DND-41 (cell line): ENCODE measurements at regions not wholly inside any gene's neighbourhood (a gene's known extent, or its start where the extent isn't known, plus 50 kb on each side); places are given as distances from the start of the nearest gene placed in this dataset.

Experiments
- EZH2 ChIP-seq: IDR thresholded peaks from 3 replicates; pipeline ENCODE4 v1.6.1; 2012; ENCODE audit warnings: borderline replicate concordance, low read depth, mild to moderate bottlenecking, moderate library complexity, low read length, inconsistent platforms; ENCODE audit not compliant: severe bottlenecking
- TF ChIP-seq, protein P1 (sequence below): IDR thresholded peaks from 2 replicates; pipeline ENCODE4 v1.5.1; 2012; ENCODE audit warnings: borderline replicate concordance, low read length, moderate library complexity, mild to moderate bottlenecking; ENCODE audit not compliant: poor library complexity, severe bottlenecking; ENCODE audit errors: extremely low read depth

DNA sequence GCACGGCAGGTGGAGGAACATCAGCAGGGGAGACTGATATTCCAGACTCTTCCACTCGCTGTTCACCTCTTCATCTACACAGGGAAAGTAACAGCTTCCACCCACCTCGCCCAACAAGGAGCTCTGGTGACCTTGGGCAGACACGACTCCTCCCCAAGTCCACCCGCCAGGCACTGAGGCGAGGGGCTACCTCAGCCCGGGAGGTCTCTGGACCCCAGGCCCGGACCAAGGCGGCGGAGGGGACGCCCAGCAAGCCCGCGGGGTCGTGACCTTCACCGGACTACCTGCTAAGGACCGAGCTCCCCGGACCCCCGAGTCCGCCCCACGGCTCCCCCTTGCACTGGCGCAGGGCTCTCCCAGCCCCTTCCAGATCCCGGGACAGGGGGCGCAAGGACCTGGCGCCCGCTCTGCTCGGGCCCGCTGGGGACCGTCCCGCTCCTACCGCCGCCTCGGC lies 70.2 kb upstream of the LPCAT1 start:
- TF ChIP-seq, protein P1, sequence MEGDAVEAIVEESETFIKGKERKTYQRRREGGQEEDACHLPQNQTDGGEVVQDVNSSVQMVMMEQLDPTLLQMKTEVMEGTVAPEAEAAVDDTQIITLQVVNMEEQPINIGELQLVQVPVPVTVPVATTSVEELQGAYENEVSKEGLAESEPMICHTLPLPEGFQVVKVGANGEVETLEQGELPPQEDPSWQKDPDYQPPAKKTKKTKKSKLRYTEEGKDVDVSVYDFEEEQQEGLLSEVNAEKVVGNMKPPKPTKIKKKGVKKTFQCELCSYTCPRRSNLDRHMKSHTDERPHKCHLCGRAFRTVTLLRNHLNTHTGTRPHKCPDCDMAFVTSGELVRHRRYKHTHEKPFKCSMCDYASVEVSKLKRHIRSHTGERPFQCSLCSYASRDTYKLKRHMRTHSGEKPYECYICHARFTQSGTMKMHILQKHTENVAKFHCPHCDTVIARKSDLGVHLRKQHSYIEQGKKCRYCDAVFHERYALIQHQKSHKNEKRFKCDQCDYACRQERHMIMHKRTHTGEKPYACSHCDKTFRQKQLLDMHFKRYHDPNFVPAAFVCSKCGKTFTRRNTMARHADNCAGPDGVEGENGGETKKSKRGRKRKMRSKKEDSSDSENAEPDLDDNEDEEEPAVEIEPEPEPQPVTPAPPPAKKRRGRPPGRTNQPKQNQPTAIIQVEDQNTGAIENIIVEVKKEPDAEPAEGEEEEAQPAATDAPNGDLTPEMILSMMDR = no peak
- no peak for TF ChIP-seq EZH2
